Neutrophil (primary cell): ENCODE measurements at regions not wholly inside any gene's neighbourhood (a gene's known extent, or its start where the extent isn't known, plus 50 kb on each side); places are given as distances from the start of the nearest gene placed in this dataset.

Experiments
- H3K27ac ChIP-seq: fragments of 200-600 bp; sonication (generic); 2 replicates; pipeline ENCODE4 v1.5.1; 2016; ENCODE audit warnings: mild to moderate bottlenecking, moderate library complexity
- H3K27me3 ChIP-seq: fragments of 200-600 bp; sonication (generic); 2 replicates; pipeline ENCODE4 v1.6.0; 2016; ENCODE audit warnings: mild to moderate bottlenecking
- H3K36me3 ChIP-seq: fragments of 200-600 bp; sonication (generic); 2 replicates; pipeline ENCODE4 v1.5.1; 2017
- H3K4me1 ChIP-seq, 2 experiments: fragments of 200-600 bp in 1 of 2; sonication (generic) in 1 of 2; 1 replicate in 1 of 2; 2 replicates in 1 of 2; pipeline versions ENCODE4 v1.5.1 to v1.6.1; 2013 to 2016; ENCODE audit warnings: low read depth in 1 of 2, low read length in 1 of 2, mild to moderate bottlenecking in 1 of 2, moderate library complexity in 1 of 2; ENCODE audit not compliant: control insufficient read depth in 1 of 2, insufficient read depth in 1 of 2
- H3K4me3 ChIP-seq, 2 experiments: fragments of 200-600 bp in 1 of 2; sonication (generic) in 1 of 2; 1 replicate in 1 of 2; 2 replicates in 1 of 2; pipeline ENCODE4 v1.5.1; 2013 to 2016; ENCODE audit warnings: low read depth in 1 of 2, low read length in 1 of 2, mild to moderate bottlenecking in 1 of 2, moderate library complexity in 1 of 2
- H3K9me3 ChIP-seq: fragments of 200-600 bp; sonication (generic); 2 replicates; pipeline ENCODE4 v1.5.1; 2016
- TF ChIP-seq, protein P1 (sequence below): fragments of 200-600 bp; sonication (generic); IDR thresholded peaks from 2 replicates; pipeline ENCODE4 v1.5.1; 2016; ENCODE audit warnings: antibody characterized with exemption

DNA sequence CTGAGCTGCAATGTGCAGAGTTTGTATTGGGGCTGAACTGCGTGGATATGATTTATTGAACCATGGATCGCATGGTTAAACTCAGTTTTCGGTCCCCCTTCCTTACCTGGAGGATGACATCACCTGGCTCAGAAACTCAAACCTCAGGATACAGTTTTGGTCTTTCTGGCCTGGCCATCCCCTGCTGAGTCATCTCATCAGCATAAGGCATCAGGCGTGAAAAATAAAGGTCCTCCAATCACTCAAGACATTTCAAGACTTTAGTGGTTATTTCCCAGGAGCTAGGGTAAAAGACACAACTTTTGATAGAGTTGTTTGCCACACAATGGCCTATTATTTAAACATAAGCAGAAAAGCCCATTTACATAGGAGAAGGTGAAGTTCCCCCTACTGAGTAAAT is 631.1 kb upstream of the TMEM132C start:
- Histone ChIP-seq H3K9me3 (no peaks in the 10 kb centered on the region), H3K27ac (no peak overlapping the region), H3K27me3 (no peaks in the 10 kb centered on the region), H3K4me1 (no peaks in the 10 kb centered on the region), H3K4me3 (no peak overlapping the region), H3K36me3 (no peaks in the 10 kb centered on the region)
- TF ChIP-seq, protein P1, sequence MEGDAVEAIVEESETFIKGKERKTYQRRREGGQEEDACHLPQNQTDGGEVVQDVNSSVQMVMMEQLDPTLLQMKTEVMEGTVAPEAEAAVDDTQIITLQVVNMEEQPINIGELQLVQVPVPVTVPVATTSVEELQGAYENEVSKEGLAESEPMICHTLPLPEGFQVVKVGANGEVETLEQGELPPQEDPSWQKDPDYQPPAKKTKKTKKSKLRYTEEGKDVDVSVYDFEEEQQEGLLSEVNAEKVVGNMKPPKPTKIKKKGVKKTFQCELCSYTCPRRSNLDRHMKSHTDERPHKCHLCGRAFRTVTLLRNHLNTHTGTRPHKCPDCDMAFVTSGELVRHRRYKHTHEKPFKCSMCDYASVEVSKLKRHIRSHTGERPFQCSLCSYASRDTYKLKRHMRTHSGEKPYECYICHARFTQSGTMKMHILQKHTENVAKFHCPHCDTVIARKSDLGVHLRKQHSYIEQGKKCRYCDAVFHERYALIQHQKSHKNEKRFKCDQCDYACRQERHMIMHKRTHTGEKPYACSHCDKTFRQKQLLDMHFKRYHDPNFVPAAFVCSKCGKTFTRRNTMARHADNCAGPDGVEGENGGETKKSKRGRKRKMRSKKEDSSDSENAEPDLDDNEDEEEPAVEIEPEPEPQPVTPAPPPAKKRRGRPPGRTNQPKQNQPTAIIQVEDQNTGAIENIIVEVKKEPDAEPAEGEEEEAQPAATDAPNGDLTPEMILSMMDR = no peak

DNA sequence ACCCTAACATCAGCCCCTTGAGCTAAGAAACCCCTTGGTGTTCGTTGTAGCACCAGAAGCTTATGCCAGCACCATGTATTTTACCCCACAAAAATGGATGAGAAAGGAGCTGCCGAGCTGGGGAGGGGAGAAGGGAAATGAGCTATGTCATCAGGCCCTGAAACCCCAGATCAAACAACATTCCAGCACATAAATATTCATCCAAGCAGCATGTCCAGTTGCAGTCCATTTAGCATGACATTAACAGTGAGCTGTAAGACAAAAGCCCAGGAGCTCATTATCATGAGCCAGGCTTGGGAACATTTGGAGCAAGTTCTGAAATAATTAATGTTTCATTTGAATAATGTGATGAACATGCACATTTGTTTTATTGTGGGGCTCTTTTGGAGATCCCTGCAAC is 630.1 kb upstream of the TMEM132C start:
- no peak overlapping the region for H3K4me3 ChIP-seq
- H3K27me3 ChIP-seq = no peaks in the 10 kb centered on the region
- TF ChIP-seq, protein P1 = no peak
- H3K4me1 ChIP-seq = no peaks in the 10 kb centered on the region
- H3K36me3 ChIP-seq = no peaks in the 10 kb centered on the region
- H3K9me3 ChIP-seq = no peaks in the 10 kb centered on the region
- H3K27ac ChIP-seq = no peak overlapping the region

DNA sequence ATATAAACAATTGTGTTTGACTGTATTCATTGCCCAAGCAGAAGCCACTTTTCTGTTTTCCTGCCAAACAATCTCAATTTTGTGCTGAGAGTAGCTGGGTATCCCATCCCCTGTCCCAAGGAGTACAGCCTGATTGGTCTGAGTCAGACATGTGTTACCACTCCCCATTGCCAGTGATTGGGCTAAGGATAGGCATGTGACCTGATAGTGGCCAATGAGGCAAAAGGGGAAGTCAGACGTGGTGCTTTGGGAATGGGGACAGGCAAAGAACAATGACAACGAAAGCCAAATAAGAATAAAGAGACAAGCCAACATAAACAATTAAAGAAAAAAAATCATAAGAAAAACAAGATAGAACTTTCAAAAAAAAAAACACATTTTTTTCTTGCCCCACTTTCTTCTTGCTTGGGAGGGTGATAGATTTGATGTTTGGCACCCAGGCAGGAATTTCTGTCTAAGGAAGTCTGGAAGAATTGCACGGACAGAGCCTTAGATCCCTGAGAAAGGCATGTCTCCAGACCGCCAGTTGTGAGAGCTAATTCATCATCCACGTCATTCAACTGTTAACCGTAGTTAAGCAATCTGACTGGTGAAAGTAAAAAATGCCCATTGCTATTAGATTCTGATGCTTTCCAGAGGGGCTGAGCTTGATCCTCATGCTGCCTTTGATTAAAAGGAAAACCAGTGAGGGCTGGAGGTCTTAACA is 626.6 kb upstream of the TMEM132C start:
- no peaks in the 10 kb centered on the region for H3K36me3 ChIP-seq
- H3K27me3 ChIP-seq = no peaks in the 10 kb centered on the region
- TF ChIP-seq, protein P1 = no peak
- H3K9me3 ChIP-seq = no peaks in the 10 kb centered on the region
- no peak overlapping the region for H3K4me3 ChIP-seq
- no peaks in the 10 kb centered on the region for H3K4me1 ChIP-seq
- no peak overlapping the region for H3K27ac ChIP-seq

DNA sequence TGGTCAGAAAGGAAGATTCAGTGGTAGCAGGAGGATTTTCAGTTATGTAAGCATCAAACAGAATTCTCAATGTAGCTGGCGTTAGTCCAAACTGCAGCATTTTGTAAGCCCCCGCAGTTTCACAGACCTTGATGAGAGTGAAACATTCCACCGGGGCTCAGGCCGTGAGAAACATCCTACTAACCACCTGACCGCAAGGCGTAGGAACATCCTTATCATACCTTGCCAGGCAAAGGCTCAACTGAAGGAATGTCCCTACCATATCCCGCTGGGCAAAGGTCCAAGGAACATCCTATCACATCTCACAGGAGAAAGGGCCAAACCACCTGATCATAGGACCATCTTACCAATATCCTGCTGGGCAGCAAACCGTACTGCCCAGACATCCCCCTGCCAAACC is 624.8 kb upstream of the TMEM132C start:
- H3K4me3 ChIP-seq = no peak overlapping the region
- no peaks in the 10 kb centered on the region for H3K4me1 ChIP-seq
- TF ChIP-seq, protein P1 = no peak

DNA sequence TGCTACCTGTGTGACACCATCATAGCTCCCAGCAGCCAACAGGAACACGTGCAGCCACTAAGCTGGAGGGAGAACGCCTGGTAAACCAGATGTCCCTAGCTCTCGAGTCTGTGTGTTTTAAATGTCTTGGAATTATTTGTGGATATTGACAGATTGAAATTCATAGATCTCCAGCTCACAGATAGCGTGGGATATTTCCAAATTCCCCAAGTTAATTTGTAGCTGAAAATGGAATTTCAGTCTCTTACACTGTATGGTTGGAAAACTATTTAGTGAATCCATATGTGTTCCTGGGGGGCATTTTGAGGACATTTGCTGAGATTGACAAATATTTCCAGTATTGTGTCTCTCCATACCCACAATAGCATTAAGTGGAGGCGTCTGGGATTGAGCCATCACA is 618.6 kb upstream of the TMEM132C start:
- Histone ChIP-seq H3K27ac (no peak overlapping the region), H3K4me1 (no peaks in the 10 kb centered on the region), H3K4me3 (no peak overlapping the region), H3K27me3 (no peaks in the 10 kb centered on the region), H3K36me3 (no peaks in the 10 kb centered on the region), H3K9me3 (no peaks in the 10 kb centered on the region)
- TF ChIP-seq, protein P1 = no peak

More for the DNA sequence above, 624.8 kb upstream of the TMEM132C start:
- H3K27me3 ChIP-seq = no peaks in the 10 kb centered on the region
- no peaks in the 10 kb centered on the region for H3K36me3 ChIP-seq
- H3K27ac ChIP-seq = no peak overlapping the region
- H3K9me3 ChIP-seq = no peaks in the 10 kb centered on the region
